ENCODE measurements at regions not wholly inside any gene's neighbourhood (a gene's known extent, or its start where the extent isn't known, plus 50 kb on each side); places are given as distances from the start of the nearest gene placed in this dataset.

GRCh38 chr7:113742377-113742776, 176.4 kb downstream of the PPP1R3A start:
- no peak for FAIRE-seq
- no peak for DNase-seq (ENCODE audit: insufficient read length, low spot score)
- TF ChIP-seq CTCF (IDR thresholded peaks at IDR 0.05; ENCODE audit: insufficient read depth, missing control alignments), result no peak

- no peak for TF ChIP-seq CTCF (IDR thresholded peaks at IDR 0.05; ENCODE audit: insufficient read depth, missing control alignments)
- FAIRE-seq (no peak), DNase-seq (ENCODE audit: insufficient read length, low spot score) (no peak)
These were observed 187.2 kb downstream of the PPP1R3A start for GRCh38 chr7:113731571-113731970.

- FAIRE-seq (no peak), DNase-seq (ENCODE audit: insufficient read length, low spot score) (no peak)
- no peak for TF ChIP-seq CTCF (IDR thresholded peaks at IDR 0.05; ENCODE audit: insufficient read depth, missing control alignments)
These were observed 188.4 kb downstream of the PPP1R3A start for GRCh38 chr7:113730309-113730955.

- FAIRE-seq (no peak), DNase-seq (ENCODE audit: insufficient read length, low spot score) (no peak)
- TF ChIP-seq CTCF (IDR thresholded peaks at IDR 0.05; ENCODE audit: insufficient read depth, missing control alignments), result no peak
These were observed 191.3 kb downstream of the PPP1R3A start for GRCh38 chr7:113727486-113727885.

- FAIRE-seq, result no peak
These were observed 196.8 kb downstream of the PPP1R3A start for GRCh38 chr7:113722006-113722405.

GRCh38 chr7:113717739-113718138, 201.1 kb downstream of the PPP1R3A start:
- FAIRE-seq, result no peak
- no peak for TF ChIP-seq CTCF (IDR thresholded peaks at IDR 0.05; ENCODE audit: insufficient read depth, missing control alignments)
- DNase-seq (ENCODE audit: insufficient read length, low spot score), result no peak

More at GRCh38 chr7:113722006-113722405, 196.8 kb downstream of the PPP1R3A start:
- TF ChIP-seq CTCF (IDR thresholded peaks at IDR 0.05; ENCODE audit: insufficient read depth, missing control alignments), result no peak
- DNase-seq (ENCODE audit: insufficient read length, low spot score), result no peak

- no peak for TF ChIP-seq CTCF (IDR thresholded peaks at IDR 0.05; ENCODE audit: insufficient read depth, missing control alignments)
- DNase-seq (ENCODE audit: insufficient read length, low spot score) (no peak), FAIRE-seq (no peak)
These were observed 202.6 kb downstream of the PPP1R3A start for GRCh38 chr7:113715981-113716856.

Measured in D721Med (cell line).